GM19324 (cell line): ENCODE measurements at regions not wholly inside any gene's neighbourhood (a gene's known extent, or its start where the extent isn't known, plus 50 kb on each side); places are given as distances from the start of the nearest gene placed in this dataset.

Experiments
- ATAC-seq: cut with Tn5 transposase; IDR thresholded peaks from one replicate; pipeline ENCODE4 v1.9.1; 2021; ENCODE audit warnings: mild to moderate bottlenecking, moderate library complexity; ENCODE audit not compliant: unreplicated experiment, low FRiP score

DNA sequence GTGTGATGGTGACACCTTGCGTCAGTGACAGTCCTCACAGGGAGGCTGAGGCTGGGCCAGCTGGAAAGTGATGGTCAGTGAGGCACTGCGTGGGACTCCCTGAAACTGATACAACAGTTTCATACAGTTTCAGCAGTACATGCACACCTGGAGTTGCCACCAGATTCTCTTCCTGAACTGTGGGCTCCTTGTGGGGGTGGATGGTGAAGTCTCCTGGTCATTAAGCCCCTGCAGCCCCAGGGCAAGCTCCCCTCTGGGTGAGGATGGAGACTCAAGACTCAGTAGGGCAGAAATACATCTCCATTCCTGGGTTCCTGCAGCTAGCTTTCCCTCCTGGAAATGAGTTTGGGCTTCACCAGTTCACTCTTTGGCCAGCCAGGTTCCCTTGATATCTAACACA, 392.7 kb downstream of the UQCRFS1 start:
- ATAC-seq = no peak

DNA sequence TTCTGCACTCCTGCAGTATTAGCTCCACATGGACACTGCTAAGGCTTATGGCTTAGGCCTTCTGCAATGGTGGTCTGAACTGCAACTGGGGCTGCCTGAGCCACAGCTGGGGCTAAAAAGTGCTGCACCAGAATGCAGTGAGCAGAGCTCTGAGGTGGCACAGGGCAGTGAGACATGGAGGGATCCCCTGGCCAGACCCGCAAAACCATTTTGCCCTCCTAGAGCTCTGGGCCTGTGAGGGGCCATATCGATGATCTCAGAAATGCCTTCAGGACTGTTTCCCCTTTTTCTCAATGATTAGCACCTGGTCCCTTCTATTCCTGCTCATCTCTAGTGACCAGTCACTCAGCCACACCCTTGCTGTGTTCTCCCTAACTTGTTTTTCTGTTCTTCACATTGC, 397.7 kb downstream of the UQCRFS1 start:
- ATAC-seq = no peak

DNA sequence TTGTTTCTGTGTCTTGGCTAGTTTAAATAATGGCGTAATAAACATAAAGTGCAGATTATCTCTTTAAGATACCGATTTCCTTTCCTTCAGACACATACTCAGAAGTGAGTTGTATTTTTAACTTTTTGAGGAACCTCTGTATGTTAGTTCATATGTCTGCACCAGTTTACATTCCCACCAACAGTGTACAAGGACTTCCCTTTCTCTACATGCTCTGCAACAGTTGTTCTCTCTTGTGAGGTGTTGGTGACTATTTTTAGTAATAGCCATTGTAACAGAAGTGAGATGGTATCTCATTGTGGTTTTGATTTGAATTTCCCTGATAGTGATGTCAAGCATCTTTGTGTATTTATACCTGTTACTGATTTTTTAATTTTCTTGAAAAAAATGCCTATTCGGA, 418.6 kb downstream of the UQCRFS1 start:
- no peak for ATAC-seq

DNA sequence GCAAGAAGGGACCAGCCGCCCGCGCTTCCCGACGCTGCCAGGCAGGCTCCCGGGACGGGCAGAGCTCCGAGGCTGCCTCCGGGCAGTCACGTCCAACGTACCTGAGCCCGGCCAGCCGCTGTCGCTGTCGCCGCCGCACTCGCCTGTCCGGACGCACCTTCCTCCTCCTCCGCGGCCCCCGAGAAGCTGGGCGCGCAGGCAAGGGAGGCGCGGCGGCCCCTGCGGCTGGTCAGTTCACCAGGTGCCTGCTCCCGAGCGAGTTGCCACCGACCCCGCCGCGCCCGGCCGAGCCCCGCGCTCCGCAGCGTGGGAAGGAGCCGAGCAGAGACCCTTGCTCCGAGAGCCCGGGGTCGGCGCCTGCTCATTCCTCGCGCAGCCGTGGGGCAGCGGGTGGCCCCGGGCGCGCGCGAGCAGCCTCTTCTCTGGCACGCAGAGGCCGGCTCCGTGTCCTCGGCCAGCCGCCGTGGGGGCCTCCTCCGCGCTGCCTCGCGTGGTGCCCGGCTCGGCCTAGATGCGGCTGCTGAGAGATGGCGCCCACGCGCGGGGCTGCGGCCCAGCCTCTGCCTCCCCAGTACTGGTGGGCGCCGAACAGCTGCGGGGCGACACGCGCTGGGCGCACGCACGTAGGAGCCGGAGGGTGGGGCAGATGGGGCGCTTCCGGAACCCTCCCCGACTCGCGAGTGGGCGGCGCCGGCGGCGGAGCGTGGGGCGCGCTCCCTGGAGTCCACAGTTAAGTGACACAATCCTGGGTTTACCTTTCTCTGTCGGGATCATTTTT, 419.4 kb downstream of the UQCRFS1 start:
- ATAC-seq = no peak

DNA sequence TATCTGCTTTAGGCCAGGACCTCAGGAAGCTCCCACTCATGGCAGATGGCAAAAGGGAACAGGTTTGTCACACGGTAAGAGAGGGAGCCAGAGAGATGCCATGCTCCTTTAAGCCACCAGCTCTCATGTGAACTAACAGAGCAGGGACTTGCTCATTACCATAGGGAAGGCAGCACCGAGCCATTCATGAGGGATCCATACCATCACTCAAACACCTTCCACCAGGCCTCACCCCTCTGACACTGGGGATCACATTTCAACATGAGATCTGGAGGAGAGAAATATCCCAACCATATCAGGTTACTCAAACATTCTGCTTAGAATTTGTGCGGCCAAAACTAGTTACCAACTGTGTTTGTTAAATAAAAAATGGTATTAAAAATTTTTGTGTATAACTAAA, 427.0 kb downstream of the UQCRFS1 start:
- ATAC-seq = no peak

DNA sequence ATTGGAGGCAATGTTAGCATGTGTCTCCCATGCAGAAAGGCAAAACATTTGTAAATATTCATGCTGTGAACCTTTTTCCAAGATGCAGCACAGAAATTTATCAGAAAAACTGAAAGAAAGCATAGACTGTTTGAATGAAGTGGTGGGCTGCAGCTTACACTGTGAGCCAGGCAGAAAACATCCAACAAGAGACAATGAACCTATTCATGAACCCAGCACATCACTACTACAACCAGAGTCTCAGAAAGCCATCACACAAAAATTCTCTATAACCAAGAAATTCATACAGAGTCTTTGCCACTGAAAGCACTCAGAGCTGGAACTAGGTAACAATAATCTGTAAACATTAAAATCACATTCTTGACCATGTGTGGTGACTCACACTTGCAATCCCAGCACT, 448.9 kb downstream of the UQCRFS1 start:
- ATAC-seq = no peak

DNA sequence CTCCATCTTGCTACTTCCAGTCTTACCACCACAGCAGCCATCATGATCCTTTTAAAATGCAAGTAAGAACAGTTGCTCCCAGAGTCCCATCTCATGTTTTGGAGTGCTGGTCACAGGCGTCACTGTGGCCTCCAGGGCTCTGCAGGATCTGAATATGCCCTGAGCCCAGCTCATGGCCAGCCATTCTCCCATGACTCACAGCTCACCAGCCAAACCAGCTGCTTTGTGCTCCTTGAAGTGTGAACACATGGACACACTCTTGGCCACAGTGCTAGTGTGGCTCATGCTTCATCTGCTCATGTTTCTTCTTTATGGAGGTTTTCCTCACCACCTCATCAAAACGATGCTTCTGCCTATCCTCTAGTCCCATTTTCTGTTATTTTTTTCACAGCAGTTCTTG, 466.5 kb downstream of the UQCRFS1 start:
- ATAC-seq = no peak

DNA sequence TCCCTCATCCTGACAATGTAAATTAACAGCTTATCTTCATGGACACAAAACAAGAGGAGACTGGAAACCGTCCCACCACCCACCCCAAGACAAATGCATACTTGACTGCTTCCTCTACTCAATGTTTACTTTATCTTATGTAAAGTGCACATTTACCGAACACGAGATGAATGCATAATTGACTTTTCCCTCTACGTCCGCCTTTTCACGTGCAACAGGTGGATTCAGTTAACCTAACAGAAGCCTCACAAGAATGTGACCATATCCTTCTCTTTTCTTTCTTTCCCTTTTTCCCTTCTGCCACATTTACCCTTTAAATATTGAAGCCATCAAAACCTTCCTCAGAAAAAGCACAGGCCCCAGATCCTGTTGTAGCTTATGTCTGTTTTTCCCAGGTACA, 468.0 kb downstream of the UQCRFS1 start:
- ATAC-seq = no peak

DNA sequence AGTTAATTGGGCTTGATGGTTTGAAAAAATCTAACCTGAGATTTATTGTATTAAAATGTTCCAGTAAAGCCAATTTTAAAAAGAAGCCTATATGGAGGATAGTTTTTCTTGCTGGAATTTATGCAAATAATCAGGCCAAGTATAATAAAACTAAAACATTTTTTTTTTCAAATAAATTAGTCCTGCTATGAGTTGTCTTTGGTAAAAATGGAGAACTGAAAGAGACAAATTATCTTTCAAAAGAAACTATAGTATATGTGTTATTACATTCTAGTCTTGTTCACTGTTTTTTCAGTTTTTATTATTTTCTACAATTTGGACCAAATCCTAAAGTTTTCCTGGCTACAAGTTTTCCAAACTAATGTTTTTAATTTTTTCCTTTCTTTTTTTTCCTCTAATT, 468.9 kb downstream of the UQCRFS1 start:
- ATAC-seq = no peak

DNA sequence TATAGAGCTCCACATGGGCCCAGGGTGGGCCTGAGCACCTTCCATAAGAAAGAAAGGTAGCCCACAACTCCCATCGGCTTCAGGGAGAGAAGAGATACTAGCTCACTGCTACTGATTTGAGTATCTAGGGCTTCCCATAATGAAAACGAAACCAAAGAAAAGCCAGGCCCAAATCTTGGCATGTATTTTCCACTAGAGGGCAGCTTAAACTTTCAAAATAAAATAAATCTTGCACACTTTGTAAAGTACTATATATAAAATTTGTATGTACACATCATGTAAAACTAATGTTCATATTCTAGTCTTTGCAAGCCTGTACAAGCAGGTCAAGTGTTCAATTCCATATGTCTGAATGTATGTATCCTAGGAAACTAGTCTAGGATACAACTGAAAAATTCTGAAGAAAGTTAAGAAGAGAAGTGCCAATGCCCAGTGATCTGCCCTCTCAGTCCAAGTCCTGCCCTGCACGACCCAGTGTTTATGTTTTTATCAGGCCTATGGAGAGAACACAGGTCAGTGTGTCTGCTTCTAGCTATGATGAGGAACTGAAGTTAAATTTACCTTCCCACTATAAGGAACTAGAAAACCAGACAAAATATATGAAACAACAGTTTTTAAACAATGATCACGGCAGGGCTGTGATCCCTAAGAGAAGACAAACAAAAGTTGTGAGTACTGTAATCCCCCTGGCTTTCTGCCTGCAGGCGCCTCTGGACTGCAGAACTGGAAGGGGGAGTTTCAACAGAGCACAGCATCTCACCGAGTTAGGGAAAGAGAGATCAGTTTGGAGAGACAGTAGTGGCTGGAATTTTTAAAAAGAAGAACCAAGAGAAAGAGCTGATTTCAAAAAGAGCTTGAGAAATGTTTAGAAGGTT, 475.7 kb downstream of the UQCRFS1 start:
- ATAC-seq = no peak

DNA sequence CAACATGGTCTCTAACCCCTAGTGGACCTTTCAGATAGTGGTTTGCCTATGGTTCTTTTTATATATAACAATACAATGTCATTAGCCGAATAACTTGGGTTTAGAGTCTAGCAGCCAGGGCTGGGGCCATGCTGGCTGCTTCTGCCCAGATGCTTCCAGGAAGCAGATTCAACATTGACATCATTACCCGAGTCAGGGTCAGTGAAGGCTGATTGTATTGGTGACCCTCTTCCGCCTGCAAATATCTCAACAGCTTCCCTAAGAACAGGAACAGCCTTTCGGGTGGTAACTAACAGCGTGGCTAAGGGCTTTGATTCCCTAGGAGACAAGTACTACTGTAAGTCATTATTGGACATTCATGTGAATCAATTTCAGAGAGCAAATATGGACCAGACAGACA, 476.4 kb downstream of the UQCRFS1 start:
- no peak for ATAC-seq

DNA sequence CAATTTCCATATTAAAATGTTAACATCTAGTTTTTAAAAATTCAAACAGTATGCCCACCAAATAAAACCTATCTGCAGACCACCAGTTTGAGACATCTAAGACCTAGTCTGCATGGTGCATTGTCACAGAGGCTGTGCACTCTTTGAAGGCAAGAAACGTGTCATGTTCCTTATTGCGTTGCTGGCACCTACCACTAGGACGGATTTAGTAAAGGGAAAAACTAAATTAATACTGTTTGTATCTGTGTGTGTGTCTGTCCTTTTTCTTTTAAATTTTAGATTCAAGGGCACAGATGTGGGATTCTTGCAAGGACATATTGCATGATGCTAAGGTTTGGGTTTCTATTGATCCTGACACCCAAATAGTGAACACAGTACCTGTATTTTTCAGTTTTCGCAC, 481.4 kb downstream of the UQCRFS1 start:
- ATAC-seq = no peak

DNA sequence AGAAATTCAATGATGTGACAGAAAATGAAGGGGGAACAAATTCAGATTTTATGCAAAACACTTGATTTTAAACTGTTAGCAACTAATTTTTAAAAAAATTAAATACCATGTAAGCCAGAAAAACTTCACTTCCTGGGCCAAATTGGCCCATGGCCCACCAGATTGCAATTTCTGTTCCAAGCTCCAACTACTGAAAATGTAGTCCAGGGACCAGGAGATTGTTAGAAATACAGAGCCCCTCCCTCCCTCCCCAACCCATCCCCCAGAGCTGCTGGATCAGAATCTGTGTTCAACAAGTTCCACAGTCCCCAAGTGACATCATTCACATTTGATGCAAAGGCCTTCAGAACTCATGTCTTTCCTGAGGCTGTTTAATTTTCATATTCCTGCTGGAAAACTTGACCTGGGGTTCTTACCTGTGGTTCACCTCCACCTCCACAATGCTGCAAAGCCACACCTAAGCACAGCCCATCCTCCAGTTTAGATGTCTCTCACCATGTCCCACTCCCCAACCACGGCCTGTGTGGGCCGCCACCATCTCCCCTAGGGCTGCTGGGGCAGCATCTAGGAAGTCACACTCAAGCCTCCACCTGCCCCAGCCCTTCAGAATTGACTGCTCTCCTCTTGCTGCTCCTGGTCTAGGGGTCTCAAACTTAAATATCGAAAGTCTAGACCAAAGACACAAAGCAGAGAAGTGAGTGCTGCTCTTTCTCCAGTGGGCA, 482.0 kb downstream of the UQCRFS1 start:
- no peak for ATAC-seq

DNA sequence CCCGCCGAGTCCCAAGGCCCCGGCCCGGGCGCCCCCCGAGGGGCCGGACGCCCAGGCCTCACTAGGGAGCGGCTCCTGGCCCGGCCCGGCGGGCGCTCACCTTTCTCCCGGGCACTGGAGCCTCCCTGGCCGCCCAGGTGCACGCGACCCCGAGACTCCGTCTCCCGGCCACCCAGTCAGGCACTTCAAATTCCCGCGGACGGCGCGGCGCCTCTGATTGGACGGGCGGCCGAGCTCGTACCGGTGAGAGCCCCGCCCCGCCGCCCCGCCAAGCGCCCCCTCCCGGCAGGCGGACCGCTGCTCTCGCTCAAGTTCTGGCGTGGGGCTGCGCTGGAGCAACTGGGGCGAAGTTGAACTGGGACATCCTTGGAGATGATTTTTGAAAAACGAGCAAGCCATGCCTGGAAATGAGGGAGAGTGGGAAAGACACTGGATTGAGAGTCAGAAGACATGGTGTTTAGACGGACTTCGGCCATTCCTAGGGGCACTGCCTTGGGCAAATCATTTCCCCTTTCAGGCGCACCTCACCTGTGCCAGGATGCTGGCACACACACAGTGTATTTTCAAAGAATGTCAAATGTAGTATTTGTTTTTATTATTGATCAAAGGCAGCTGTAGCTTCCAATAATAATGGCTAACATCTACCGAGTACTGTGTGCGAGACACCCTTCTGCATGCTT, 485.3 kb downstream of the UQCRFS1 start:
- no peak for ATAC-seq

DNA sequence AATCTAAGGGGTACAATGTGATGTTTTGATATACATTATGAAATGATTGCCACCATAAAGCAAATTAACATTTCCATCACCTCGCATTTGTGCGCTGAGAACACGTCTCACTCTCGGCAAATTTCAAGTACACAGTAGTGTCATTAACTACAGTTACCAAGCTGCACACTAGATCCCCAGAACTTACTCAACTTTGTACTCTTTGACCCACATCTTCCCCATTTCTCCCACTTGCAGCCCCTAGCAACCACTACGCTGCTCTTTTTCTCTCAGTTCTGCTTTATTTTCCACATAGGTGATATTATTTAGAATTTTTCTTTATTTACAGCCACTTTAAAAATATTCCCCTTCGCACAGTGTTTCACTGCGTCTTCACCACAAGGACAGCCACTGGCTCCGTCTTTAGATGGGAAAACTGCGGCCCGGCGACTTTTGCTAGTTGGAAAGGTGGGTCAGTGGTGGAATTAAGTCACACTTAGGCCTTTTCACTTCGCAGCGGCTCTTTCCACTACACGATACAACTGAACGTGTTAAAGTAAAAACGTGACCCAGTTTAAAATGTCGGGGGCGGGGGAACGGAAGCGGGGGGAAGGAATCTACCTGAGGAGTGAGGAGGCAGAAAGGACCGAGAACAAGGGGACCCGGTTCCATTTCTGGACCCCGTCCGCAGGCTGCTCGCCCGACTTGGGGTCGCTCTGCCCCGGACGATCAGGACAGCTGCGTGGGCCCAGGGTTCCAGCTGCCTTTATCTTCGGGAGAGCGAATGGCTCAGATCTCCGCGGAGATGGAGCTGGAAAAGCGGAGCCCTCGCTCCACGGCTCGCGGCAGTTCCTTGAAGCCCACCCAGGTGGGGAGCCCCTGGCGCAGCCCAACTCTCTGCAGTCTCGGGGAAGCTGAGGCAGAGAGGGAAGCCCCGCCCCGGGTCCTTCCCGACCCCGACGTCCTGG, 486.1 kb downstream of the UQCRFS1 start:
- ATAC-seq = no peak

DNA sequence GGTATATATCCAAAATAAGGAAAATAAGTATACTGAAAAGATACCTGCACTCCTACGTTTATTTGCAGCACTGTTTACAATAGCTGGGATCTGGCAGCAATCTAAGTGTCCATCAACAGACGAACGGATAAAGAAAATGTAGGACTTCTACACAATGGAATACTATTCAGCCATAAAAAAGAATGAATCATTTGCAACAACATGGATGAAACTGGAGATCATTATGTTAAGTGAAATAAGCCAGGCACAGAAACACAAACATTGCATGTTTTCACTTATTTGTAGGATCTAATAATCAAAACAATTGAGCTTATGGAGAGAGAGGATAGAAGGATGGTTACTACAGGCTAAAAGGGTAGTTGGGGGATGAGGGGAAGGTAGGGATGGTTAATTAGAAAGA, 494.0 kb downstream of the UQCRFS1 start:
- no peak for ATAC-seq

DNA sequence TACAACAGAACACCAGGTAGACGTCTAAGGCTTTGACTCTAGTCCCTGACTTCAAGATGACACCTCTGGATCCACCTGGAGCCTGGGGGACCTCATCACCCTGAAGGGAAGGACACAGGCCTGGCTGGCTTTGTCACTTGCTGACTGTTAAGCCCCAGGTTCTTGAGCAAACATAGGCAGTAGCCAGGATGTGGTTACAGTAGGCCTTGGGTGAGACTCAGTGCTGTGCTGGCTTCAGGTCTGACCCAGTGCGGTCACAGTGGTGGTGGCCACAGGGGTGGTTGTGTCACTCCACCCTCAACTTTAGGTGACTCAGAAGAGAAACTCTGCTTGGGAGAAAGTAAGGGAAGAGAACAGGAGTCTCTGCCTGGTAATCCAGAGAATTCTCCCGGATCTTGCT, 497.8 kb downstream of the UQCRFS1 start:
- ATAC-seq = no peak

DNA sequence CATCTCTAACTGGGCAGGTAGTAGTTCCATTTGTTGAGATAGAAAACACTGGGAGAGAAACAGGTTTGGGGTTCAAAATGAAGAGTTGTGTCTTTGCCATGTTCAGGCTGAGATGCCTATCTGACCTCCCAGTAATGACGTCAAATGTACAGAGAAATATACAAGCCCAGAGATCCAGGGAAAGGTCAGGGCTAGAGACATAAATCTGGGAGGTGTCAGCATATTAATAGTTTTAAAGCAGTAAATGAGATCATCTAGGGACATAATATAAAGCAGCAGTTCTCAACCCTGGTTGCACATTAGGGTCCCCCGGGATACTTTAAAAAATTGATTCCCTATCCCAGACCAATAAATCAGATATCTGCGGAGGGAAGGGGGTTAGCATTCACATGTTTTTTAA, 501.5 kb downstream of the UQCRFS1 start:
- no peak for ATAC-seq

DNA sequence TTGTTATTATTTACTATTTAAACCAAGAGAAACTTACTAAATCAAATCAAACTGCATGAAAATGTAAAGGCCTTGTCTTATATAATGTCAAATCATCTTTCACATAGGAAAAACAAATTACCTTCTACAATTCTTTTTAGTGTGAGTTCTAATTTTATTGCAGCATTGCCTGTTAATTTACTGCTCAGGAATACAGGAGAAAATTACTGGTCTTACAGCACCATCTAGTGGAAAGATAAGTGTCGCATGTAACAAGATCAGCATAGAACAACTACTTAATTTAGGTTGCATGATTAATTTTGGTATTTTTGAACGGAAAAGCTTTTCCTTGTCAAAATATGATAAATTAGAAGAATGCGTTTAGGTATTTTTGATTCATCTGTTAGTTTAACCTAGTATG, 502.7 kb downstream of the UQCRFS1 start:
- no peak for ATAC-seq

DNA sequence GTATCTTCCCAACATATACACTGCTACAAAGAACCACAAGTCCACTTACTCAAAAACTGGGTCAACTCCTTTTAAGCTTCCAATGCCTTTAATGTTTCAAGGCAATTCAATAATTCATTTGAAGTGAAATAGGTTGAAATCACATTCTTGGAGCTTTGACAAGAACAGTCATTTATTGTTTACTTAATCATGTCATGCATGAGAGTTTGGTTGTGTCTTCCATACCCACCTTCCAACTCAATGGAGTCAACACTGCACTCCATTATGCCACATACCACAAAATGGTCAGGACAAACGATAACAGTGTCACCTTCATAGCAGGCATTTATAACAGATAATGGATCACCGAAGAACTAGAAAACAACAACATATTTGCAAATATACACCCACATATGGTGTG, 506.3 kb downstream of the UQCRFS1 start:
- ATAC-seq = no peak
